Glutamatergic neuron (in vitro differentiated cells): ENCODE measurements at regions not wholly inside any gene's neighbourhood (a gene's known extent, or its start where the extent isn't known, plus 50 kb on each side); places are given as distances from the start of the nearest gene placed in this dataset.
A peak's percentile ranks its signal among the peaks of the same experiment; 100 is the strongest.

ENCODE experiments used
- DNase-seq: peaks from one replicate; pipeline ENCODE4 v3.0.0; 2022
- H3K27ac Mint-ChIP-seq: one replicate; pipeline ENCODE4 v1.8.0; 2020; ENCODE audit warnings: mild to moderate bottlenecking, mixed read lengths, inconsistent platforms; ENCODE audit not compliant: unreplicated experiment
- H3K27me3 Mint-ChIP-seq: one replicate; pipeline ENCODE4 v1.8.0; 2020; ENCODE audit warnings: mild to moderate bottlenecking, moderate library complexity, mixed read lengths, inconsistent platforms; ENCODE audit not compliant: unreplicated experiment
- H3K36me3 Mint-ChIP-seq: one replicate; pipeline ENCODE4 v1.8.0; 2020; ENCODE audit warnings: mild to moderate bottlenecking, mixed read lengths, inconsistent platforms; ENCODE audit not compliant: unreplicated experiment
- H3K4me1 Mint-ChIP-seq: one replicate; pipeline ENCODE4 v1.8.0; 2020; ENCODE audit warnings: mild to moderate bottlenecking, low read depth, mixed read lengths, inconsistent platforms; ENCODE audit not compliant: unreplicated experiment
- H3K4me3 Mint-ChIP-seq: one replicate; pipeline ENCODE4 v1.8.0; 2020; ENCODE audit warnings: mild to moderate bottlenecking, mixed read lengths, inconsistent platforms; ENCODE audit not compliant: unreplicated experiment
- H3K9me3 Mint-ChIP-seq: one replicate; pipeline ENCODE4 v1.8.0; 2020; ENCODE audit warnings: mild to moderate bottlenecking, moderate library complexity, mixed read lengths, inconsistent platforms; ENCODE audit not compliant: unreplicated experiment
- CTCF ChIP-seq: fragments of 200-600 bp; sonication (generic); IDR thresholded peaks from one replicate; pipeline ENCODE4 v1.5.0; 2021; ENCODE audit not compliant: partially characterized antibody, unreplicated experiment

DNA sequence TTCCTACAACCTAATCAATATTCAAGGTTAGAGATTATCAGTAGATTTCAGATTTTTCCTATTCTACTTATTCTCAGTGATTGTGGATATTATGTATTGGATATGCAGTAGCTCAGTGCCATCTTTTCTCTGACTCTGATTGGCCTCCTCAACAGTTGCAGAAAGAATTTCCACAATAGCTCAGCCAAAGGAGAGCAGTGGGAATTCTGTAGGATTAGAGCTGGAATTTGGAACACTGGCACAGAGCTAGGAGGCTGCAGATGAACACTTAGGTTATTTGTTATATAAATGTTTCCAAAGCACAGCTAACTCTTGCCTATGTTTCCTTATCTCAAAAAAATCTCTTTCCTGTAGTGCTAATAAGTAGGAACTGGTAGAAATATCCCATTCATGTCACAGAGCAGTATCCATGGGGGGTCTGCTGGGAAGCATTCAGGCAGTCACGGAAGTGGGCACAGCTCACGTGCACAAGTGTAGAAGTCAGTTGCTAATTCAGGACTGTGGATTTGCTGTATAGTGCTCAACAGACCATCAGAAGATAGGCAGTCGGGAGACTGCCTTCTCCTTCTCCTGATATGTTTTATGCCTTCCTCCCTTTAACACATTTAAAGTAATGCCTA is 116.2 kb upstream of the TMEM260 start:
- Mint-ChIP-seq H3K27ac (no peak overlapping the region), H3K27me3 (peaks cover 1% of the 10 kb centered on the region), H3K9me3 (no peaks in the 10 kb centered on the region), H3K36me3 (peaks cover 4% of the 10 kb centered on the region), H3K4me1 (no peaks in the 10 kb centered on the region), H3K4me3 (no peak overlapping the region)
- no peak for DNase-seq
- no peak for TF ChIP-seq CTCF

DNA sequence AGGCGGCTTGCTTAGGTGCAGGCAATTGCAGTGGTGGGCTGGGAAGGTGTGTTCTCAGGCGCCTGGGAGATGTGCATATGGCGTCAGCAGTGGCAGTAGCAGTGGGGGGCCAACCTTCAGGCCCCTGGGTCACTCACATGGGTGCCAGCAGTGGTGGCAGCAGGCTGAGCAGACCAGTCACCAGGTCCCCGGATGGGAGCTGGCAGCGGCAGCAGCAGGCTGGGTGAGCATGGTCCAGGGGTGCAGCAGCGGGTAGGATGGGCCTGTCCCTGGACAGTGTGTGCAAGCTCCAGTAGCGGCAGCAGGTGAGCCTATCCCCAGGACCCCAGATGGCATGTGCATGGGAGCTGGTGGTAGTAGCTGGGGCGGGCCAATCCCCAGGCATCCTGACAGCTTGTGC is 108.5 kb upstream of the TMEM260 start:
- TF ChIP-seq CTCF = no peak
- DNase-seq = no peak
- Mint-ChIP-seq H3K4me3 (no peak overlapping the region), H3K36me3 (no peaks in the 10 kb centered on the region), H3K27ac (no peak overlapping the region), H3K27me3 (peaks cover 2% of the 10 kb centered on the region), H3K4me1 (no peaks in the 10 kb centered on the region), H3K9me3 (no peaks in the 10 kb centered on the region)

DNA sequence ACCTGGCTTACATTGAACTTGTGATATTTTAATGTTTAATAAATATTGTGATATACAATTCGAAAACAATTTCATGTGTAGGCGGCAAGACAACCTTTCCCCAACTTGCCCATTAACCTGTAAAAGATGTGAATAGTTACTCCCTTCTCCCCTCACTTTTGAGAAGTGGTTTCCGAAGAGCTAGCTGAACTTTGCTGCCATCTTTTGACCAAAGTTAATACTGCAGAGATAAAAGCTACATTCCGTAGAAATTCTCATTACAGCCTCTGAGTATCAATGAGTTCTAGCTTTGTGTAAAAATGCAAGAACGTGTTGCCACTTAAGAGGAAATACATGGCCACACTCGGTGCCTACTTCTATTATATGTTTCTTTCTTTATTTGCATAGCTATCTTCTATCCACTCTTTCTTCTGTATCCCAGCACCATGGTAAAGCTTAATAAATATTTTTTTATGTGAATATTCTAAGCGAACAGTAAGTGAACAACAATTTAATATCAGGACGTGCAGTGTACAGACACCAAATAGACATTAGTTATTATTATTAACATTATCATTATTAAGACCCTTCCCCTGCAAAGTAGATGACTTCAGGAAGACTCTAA is 105.1 kb upstream of the TMEM260 start:
- Mint-ChIP-seq H3K27me3 (peaks cover 2% of the 10 kb centered on the region), H3K4me1 (peaks cover 5% of the 10 kb centered on the region), H3K36me3 (no peaks in the 10 kb centered on the region), H3K9me3 (no peaks in the 10 kb centered on the region), H3K27ac (no peak overlapping the region), H3K4me3 (no peak overlapping the region)
- no peak for DNase-seq
- peak; percentile 78 for TF ChIP-seq CTCF

- peak; percentile 47 for DNase-seq
- Mint-ChIP-seq H3K27ac (no peak overlapping the region), H3K36me3 (no peaks in the 10 kb centered on the region), H3K4me1 (peaks cover 5% of the 10 kb centered on the region), H3K4me3 (no peak overlapping the region), H3K27me3 (no peaks in the 10 kb centered on the region), H3K9me3 (no peaks in the 10 kb centered on the region)
- TF ChIP-seq CTCF = peak; percentile 40
Observed at GRCh38 chr14:56482310-56482911, 97.2 kb upstream of the TMEM260 start.

GRCh38 chr14:56487090-56487667 is 92.4 kb upstream of the TMEM260 start:
- Mint-ChIP-seq H3K4me3 (no peak overlapping the region), H3K27me3 (no peaks in the 10 kb centered on the region), H3K4me1 (peaks cover 8% of the 10 kb centered on the region), H3K9me3 (no peaks in the 10 kb centered on the region), H3K27ac (no peak overlapping the region), H3K36me3 (no peaks in the 10 kb centered on the region)
- peak; percentile 44 for TF ChIP-seq CTCF
- no peak for DNase-seq
